GDM1 (cell line): ENCODE measurements at regions not wholly inside any gene's neighbourhood (a gene's known extent, or its start where the extent isn't known, plus 50 kb on each side); places are given as distances from the start of the nearest gene placed in this dataset.

ENCODE experiments used
- DNase-seq: peaks from one replicate; lab custom pipeline; 2025; lab: John Stamatoyannopoulos, UW

DNA sequence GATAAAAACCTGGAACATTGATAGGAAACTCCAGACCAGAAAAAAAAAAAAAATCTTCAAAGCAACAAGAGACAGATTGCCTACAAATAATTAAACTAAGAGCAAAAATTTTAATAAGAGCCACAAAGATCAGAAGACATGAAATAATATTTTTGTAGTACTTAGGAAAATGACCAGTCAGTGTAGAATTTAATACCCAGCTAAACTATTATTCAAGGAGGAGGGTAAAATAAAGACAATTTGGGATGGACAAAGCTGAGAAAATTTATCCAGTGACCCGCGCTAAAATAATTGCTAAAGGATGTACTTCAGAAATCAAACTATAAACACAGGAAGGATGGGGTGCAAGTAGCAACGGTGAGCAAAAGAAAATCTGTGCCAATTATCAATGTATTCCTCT, 133.2 kb downstream of the AQP9 start:
- DNase-seq: no peak

DNA sequence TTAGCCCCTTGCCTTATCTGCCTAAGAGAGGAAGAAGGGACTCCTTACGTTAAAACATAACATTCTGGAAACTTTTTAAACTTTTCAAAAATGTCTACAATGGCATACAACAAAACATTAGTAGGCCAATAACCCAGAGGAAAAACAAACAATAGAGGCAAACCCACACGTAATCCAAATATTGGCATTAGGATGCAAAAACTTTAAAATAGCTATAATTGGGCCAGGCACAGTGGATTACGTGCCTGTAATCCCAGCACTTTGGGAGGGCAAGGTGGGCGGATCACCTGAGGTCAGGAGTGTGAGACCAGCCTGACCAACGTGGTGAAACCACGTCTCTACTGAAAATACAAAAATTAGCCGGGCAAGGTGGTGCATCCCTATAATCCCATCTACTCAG, 134.9 kb downstream of the AQP9 start:
- DNase-seq: no peak

DNA sequence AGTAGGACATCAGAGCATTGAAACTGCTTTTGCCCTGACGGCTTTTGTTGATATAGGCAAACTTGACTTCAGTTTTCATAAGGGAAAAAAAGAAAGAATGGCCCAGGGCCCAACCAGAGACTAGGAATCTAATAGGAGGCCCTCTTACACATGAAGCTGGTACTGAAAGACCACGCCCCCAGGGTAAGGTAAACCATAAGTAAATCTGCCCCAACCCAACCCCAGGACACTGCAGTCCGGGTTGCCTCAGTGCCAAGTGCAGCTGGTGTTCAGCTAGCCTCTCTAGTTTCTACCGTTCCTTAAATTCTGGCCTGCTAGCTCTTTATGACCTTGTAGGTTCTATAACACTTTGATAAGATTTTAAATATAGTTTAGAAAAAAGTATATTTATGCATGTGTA, 136.7 kb downstream of the AQP9 start:
- no peak for DNase-seq

DNA sequence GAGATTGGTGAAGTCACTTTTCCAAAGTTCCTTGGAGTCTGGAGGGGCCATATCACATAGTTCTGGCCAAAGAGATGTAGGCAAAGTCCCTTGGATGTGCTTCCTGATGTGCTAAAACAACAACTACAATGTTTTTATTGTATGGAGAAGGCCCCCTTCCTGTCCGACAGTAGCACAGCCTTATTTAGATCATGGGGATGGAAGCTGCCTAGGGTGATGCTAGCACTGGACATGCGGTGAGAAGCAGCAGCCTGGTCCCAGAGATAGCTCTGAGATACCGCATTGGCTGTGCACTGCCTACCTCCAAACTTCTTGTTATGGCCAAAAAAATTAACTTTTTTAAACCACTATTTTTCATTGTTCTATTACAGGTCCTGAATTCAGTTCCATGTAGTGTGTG, 137.6 kb downstream of the AQP9 start:
- DNase-seq: no peak

DNA sequence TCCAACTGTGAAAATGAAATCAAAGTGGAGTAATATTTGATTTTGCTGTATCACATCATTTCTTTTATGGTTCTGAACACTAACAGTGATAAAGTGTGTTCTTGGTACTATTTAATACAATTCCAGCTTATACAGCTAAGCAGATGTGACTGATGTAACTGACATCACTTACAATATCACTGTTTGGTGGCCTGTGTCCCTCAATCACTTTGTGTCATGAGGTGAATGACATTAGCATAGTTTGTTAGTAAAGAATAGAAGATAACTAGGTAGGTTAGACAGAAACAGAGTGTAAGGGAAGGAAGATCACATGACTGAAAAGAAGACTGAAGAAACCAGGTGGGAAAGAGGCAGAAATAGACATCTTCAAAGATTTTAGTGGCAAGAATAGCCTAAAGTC, 138.7 kb downstream of the AQP9 start:
- no peak for DNase-seq

DNA sequence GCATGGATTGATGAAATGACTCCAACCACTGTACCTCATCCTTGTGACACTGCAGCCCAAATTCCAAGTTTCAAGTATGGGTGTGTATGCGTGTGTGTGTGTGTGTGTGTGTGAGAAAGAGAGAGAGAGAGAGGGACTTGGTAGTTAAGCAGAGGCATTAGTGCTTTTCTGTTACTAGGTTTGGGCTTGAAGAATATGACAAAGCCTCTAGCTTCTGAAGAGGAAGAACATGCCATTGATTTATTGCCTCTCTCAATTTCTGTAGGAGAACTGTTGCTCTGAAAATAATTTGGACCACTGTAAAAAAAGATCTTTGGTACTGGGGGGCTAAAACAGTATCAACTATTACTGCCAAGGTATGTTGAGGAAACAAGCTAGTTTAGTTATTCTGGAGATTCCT, 139.2 kb downstream of the AQP9 start:
- DNase-seq: no peak

DNA sequence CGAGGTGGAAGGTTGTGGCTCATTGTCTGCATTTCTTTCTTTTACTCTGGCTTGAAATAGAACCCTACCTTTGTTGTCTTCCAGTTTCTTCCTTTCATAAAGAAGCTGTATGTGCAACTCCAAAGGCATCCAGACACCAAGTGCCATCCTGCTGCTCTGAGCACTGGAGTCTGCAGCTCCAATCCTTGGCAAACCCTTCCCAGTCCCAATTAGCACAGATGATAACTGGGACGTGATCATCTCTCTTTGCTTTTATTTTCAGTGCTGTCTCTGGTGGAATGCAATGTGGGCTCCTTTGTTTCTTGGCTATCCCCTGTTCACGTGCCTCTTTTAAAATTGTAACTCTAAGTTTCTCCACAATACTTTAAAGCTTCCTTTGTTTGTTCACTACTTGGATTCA, 140.9 kb downstream of the AQP9 start:
- DNase-seq: no peak

DNA sequence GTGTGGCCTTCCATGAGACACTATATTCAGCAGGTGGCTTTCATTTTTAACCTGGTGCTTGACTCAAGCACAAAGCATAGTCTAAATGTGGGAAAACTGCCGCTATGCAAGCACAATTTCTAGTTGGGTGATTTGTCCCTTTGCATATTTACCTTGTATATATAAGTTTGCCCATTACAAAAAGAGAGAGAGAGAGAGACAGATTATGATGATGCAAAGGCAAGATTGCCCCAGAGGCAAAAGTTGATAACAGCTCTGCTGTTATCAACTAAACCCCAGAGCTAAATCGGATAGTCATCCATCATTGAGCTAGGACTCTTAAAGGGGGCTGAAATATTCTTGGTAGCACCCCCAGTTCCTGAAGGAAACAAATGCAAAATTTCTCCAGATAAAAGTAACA, 141.5 kb downstream of the AQP9 start:
- DNase-seq: no peak

DNA sequence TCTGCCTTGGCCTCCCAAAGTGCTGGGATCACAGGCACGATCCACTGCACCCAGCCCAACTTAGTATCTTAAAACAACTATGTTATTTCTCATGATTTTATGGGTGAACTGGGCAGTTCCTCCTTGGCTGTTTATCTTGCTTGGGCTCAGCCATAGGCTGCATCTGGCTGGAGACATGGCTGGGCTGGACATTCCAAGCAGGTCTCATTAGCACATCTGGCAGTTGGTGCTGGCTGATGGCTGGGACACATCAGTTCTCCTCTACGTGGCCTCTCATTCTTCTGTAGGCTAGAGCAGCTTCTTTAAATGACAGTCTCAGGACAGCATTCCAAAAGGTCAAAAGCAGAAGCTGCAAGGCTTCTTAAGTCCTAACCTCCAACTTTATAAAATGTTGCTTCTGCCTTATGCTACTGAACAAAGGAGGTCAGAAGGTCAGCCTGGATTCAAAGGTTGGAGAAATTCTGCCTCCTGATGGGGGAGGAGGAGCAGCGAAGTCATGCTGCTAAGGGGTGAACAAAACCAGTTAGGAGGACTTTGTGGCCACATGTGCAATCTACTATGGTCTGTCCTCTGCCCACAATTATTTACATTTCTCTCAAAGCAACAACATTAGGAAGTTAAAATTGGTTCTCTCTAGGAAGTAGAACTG, 144.0 kb downstream of the AQP9 start:
- no peak for DNase-seq

DNA sequence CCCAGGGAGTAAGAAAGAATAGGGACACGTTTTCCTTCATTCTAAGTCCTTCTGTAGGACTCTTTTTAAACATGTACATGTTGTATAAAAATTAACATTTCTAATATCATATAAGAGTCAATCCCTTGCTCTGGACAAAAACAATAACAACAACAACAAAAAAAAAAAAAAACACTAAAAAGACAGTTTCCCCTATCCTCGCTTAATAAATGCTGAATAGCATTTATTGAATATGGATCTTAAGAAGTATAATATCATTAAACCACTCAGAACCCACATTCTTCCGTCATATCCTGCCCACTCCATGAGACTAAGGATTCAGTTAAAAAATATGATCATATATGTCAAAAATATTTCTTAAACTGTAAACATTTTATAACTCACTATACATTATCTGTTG, 145.1 kb downstream of the AQP9 start:
- no peak for DNase-seq

DNA sequence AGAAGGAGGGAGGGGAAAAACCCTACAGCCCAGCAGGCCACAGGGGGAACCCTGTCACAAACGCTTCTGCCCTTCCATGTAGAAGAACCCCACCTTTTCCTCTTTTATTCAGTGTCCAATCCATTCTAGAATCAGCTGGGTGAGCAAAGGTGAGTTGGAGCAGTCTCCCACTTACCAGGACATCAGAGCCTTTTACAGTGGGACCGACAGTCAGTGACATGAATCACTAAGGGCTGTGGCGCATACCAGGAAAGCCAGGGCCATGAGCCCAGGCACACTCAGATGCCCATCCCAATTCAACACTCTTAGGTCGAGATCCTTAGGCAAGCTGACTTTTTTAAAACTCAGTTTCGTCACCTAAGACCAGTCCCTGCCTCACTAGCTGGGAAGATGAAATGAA, 146.1 kb downstream of the AQP9 start:
- DNase-seq: no peak

DNA sequence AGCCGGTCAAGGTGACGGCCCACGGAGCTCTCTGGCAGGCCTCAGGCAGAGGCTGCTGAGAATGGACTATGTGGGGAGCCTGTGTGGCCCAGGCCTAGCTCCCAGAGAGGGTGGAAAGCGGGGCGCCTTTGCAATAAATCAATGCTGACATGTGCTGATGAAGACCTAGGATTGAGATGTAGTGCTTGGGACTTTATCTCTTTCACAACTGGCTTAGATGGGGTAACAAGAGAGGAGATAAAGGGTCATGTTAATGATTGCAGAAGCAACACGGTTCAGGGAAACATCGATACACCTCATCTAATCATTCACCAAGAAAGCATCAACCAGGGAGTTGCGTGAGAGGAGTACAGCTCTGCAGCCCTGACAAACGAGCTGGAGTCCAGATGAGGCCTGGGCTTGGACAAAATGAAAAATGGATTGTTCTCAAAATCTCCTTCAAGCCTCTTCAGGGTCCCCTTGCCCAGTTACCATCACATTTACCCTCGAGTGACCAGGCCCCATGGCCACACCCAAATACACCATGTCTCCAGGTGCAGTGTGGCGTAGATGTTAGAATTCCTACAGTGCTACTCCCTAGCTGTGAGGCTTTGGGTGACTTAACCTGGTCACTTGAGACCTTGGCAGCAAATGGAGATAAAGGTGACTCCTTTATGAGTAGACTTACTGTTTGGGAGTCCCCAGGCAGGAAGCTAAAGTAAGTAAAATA, 146.4 kb upstream of the LIPC start:
- DNase-seq: no peak

DNA sequence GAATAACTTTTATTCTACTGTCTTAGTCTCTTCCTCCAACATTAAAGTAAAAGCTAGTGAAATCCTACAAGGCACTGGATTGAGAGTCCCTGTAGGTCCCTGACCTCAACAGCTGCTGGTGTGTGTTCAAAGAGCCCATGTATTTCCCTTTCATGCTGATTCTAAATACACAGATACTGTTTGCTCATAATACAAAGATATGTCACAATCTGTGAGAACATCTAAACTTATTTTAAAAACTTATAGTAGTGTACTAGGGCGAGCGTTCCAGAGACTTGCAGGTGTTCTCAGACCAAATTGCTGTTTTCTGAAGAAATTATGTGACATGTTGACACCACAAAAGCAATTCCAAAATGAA, 145.9 kb upstream of the LIPC start:
- DNase-seq: no peak

DNA sequence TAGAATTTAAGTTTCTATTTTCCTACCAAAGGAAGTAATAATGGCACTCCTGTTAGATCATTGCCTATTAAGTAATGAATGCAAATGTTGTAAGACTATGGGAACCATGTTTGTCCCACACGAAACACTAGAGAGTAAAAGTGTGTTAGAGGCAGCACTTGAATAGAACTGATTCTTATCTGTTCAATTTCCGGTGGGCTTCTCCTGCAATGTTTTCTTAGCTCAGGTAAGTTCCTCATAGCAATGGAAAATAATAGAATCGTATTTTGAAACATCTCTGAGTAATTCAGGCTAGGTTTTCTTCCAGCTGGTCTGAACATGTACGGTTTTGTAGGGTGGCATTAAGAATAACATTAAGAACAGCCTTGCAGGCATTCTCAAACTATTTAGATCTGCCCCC, 145.3 kb upstream of the LIPC start:
- no peak for DNase-seq

DNA sequence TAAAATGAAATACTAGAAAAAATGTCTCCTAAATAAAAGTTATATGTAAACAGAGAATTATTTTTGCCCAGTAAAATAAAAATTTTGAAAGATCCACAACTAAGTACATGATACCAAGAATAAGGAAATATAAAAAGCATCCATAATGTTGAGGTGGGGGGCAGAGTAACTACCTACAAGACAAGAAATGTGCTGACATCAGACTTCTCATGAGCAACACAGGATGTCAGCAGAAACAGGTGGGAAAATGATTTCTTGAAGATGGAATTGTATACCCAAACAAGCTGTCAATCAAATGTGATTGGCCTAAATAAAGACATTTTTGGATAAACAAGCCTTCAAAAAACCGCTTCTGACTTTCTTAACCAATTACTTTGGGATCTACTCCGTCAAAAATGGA, 143.9 kb upstream of the LIPC start:
- DNase-seq: no peak

DNA sequence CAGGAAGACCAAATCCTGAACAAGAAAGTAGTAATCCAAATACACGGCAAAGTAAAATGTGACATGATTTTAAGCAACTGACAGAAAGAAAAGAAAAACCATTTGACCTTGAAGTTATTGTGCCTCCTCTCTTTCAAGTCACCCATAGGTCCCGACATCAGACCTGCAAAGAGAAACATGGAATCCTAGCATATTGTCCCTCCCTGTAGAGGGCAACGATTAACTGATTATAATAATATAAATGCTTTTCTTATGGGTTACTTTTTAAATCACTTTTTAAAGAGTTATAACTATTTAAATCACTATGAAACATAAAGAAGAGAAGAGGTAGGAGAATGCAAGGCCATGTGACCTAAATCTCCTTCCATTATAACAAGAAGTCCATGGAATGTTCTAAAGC, 143.2 kb upstream of the LIPC start:
- no peak for DNase-seq

DNA sequence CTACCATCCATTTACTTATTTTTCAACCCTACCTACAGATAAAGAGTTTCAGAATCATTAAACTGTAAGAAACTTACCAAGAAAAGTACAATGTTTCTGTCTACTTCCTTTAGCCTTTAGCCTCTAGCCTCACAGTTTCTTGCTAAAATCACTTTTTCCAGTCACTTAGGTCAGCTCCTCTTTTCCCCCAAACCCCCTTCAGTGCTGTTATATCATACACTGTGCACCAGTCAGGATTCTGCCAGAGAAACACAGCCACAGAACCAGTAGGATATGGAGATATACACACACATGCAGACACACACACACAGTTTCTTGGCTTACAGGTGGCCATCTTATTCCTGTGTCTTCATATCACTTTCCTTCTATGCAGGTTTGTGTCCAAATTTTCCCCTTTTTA, 139.9 kb upstream of the LIPC start:
- DNase-seq: no peak

DNA sequence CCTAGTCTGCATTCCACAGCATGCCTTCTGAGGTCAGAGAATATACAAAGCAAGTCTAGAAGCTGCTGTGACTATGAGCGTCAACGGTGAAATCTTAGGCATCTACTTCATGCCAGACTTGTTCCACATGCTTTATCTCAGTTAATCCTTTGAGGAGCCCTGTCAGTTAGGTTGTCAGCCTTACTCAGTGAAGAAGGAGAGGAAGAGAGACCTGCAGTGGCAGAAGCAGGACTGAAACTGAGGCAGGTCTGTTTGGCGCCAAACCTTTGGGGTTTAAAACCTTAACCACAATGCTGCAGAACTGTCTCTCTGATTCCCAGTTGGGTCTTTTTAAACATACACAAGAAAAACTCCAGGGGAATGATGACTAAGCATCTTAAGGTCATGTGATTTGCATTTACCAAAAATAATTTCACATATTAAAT, 139.0 kb upstream of the LIPC start:
- no peak for DNase-seq

DNA sequence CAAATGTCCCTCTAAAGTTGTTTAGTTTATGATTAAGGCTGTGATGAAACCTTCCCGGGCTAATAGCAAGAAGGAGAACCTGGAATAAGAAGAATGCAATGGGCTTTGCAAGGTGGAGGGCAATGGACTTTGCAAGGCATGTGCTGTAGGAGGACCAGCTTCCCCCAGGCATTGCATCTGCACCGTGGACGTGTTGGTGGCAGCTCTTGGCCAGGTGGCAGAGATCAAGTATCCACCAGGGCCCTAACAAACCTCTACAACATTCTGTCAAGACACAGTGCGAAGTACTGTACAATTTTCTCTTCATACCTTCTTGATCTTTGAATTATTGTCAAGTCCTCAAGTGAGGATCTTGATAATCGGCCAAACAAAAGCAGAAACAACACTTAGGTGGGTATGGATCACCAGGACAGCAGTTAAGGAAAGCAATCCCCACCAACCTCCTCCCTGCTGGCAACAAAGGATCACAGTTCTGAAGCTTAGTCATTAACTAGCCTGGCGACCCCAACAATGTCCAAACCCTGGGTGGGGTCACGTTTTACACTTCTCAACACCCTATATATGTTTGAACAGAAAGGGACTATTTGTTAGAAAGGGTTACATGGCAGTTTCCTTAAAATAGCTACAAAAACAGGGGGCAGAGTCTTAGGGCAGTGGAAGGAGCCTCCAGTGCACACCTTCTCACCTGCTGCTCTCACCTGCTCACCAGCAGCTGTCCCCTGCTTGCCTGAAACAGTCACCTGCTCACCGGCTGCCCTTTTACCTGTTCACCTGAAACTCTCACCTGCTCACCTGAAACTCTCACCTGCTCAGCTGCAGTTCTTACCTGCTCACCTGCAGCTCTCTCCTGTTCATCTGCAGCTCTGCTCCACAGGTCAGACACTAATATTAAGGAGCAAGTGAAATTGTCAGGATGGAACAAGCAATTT, 137.9 kb upstream of the LIPC start:
- no peak for DNase-seq

DNA sequence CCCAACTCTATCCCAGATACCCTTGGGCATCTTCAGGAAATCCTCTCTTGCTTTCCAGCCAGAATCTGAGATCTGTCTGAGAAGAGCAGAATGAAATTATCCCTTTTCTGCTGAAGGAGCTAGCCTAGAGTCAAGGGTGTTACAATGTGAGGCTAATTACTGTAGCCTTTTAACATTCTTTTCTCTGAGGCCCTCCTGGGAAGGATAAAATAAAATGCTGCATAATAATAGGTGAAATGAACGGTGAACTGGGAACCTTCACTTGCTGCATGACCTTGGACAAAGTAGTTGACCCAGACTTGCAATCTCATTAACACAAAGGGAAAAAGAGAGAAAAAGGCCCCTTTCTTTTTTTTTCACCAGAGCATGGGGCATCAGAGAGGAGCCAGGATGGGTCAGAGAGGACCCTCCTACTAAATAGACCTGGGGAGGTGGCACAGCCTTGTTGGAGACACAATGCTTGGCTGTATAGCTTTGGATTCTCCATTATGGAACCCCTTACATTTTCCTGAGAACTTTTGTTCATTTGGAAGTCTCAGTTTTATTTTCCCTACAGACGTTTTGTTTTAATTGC, 137.0 kb upstream of the LIPC start:
- DNase-seq: no peak

DNA sequence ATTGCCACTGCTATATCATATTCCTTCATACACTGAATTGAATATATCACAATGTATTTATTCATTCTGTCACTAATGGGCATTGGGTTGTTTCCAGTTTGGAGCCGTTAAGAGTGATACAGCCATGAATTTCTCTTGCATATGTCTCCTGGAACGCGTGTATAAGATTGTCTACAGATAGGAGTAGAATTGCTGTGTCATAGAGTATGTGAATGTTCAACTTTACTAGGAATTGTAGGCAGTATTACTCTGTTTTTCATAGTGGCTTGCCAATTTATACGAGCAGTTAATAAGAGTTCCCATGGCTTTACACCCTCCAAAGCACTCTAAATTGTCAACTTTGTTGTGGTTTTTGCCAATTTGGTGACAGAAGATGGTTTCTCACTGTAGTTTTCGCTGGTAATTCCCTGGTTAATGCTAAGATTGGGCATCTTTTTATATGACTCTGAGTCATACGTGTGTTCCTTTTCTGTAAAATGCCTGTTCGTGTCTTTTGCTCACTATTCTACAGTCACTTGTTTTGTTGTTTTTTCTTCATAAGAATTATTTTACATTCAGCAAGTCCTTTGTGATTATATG, 136.1 kb upstream of the LIPC start:
- DNase-seq: no peak

DNA sequence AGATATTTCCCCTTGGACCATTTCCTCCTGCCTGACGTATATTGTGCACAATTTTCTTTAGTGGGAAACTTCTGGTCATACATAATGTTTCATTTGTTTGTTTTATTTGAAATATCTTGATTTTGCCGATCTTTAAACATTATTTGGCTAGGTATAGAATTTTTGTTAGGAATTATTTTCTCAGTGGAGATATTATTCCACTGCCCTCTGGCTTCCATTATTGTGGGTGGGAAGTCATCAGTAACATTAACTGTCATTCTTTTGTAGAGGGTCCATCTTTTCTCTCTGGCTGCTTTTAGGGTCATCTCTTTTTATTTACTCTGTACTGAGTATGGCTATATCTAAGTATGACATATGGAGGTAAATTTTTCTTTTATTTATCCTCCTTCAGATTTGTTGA, 135.5 kb upstream of the LIPC start:
- DNase-seq: no peak
